ENCODE measurements at regions not wholly inside any gene's neighbourhood (a gene's known extent, or its start where the extent isn't known, plus 50 kb on each side); places are given as distances from the start of the nearest gene placed in this dataset.

DNA sequence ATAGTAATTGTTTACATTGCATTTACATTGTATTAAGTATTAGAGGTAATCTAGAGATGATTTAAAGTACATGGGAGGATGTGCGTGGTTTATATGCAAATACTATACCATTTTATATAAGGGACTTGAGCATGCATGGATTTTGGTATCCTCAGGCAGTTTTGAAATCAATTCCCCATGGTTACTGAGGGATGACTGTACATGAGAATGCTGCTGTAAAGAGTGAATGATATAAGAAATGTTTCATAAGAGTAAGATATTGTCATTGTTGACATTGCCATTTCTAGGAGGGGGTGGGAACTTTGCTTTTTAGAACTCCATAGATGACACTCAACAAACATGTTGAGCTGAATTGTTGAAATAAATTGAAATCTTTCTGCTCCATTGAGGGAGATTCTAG is 185.0 kb downstream of the SEMA6A start:
- DNase-seq (ENCODE audit: low spot score), result no peak

DNA sequence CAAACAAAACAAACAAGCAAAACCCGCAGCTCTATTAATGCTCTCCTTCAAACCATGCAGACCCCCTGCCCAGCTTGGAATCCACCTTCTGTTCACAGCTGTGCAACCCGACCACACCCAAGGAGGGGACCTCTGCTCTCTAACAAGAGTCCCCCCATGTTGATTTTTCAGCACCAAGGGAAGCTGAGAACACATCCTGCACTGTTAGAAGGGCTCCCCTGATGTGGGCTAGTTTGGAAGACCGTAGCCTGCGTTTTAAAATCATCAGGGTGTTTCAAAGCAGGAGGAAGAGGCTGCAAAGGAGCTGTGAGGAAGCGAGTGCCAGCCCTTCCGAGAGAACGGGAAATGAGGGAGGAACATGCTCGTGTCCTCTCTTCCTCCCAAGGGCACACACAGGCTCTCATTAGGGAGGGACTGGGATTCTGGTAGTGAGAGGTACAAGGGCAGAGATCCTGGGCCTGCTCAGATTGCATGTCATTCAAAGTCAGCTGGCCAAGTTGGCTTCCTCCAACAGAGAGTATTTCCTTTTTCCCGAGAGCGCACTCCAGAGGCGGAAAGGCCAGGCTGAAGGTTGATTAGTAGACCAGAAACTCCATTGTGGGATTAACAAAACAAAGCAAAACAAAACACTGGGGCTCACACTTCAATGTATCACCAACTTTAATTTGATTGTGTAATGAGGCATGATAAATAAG is 185.9 kb downstream of the SEMA6A start:
- no peak for DNase-seq (ENCODE audit: low spot score)

DNA sequence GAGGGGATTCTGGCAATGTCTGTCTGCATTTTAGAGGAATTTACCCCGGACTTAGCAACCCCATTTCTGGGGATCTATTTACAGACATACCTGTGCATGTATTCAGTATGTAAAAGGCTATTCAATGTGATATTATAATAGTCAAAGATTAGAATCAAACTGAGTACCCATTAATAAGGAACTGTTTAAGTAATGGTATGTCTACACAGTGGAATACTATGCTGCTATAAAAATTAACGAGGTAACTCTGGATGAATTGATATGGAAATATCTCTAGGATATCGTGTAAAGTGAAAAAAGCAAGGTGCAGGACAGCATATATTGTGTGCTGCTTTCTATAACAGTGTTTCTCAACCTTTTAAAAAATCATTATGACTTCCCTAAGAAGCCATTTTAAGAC is 186.9 kb downstream of the SEMA6A start:
- DNase-seq (ENCODE audit: low spot score), result no peak

DNA sequence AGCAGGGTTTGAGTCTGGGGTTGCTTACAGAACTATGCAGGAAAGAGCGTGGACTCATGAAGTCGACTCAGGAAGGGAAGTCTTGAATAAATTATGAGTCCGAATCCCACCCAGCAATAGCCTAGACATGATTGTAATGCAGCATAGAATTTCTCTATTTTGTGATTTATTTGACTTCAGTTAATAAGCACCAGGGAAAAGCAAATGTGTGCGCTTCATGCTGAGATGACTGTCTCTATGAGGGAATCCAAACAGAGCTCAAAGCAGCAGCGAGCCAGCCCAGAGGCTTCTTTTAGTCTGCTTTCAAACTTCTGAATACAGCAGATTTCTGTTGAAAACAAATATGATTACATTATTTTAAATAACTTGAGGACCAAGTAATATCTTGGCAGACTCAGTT is 188.0 kb downstream of the SEMA6A start:
- DNase-seq (ENCODE audit: low spot score), result no peak

DNA sequence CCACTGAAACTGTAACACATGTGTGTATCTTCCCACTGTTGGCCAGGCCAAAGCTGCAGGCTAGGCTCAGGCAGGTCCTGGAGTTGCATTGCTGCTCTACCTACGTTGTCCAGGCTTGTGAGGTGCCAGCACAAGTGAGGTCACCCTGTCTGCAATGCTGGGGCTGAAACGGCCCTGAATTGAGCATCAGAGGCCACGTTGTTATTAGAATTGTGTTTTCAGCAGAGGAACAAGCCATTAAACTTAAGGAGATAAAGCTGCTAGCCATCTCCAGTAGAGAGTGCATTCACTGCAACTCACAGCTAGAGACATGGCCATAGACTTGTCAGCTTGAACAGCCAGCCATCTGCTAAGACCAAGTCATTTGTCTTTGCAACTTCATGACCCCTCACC is 191.8 kb downstream of the SEMA6A start:
- no peak for DNase-seq (ENCODE audit: low spot score)

DNA sequence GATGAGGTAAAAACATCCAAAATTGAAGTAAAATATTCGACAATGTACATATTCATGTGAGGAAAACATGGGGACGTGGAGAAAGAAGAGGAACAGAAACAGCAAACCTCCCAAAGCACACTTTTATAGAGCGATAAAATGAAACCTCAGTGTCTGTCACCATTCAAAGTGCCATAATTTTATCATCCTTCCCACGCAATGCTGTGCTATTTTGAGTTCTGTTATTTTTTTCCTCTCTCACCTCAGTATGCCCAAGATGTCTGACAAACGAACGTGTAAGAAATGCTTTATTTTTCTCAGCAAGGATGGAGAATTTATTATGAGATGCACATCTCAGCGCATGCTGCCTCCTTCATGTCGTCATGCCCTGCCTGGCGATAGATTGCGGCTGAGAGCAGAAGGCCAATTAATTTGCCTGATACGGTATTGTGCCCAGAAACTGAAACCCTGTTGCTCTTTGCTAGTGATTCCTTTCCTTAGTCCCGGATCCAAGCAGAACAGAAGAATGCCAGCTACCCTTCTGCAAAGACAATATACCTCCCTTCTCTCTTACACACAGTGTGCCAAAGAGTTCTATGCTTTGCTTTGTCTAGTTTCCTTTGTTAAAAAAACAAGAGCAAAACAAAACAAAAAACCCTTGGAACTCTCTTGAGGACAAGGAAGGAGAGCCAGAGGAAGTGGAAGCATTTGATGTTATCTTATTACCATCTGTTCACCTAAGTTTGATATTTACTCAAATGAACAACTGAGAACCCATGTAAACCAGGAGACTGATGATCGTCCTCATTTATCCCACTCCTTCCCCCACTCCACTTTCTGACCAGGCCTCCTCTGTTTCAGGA is 192.4 kb downstream of the SEMA6A start:
- no peak for DNase-seq (ENCODE audit: low spot score)

DNA sequence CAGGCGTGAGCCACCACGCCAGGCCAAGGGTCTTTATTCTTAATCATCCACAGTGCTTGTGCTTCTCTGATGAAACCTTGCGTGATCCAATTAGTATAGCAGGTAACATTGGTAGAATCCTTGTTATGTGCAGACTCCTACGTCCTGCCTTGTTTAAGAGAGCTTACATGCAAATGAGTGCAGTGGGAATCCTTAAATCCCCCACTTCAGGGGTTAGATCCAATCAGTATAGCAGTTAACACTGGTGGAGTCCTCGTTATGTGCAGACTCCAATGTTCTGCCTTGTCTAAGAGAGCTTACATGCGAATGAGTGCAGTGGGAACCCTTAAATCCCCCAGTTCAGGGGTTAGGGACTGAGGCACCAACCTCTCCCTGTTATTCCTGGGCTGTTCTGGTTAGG is 193.4 kb downstream of the SEMA6A start:
- DNase-seq (ENCODE audit: low spot score), result no peak

DNA sequence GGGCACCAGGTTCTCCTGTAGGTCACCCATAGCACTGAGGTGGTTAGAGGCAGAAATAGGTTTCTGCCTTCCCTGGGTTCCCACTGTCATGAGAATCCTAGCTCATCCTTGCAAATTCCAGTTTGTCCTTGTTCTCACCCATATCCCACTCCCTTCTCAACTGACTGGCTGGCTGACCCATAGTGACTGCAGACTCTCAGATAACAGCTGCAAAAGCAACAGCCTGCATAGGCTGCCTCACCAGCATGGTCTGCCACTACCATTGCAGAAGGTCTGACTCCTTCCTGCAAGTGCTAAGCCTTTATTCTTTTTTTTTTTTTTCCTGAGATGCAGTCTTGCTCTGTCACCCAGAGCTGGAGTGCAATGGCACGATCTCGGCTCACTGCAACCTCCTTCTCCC is 194.0 kb downstream of the SEMA6A start:
- no peak for DNase-seq (ENCODE audit: low spot score)

DNA sequence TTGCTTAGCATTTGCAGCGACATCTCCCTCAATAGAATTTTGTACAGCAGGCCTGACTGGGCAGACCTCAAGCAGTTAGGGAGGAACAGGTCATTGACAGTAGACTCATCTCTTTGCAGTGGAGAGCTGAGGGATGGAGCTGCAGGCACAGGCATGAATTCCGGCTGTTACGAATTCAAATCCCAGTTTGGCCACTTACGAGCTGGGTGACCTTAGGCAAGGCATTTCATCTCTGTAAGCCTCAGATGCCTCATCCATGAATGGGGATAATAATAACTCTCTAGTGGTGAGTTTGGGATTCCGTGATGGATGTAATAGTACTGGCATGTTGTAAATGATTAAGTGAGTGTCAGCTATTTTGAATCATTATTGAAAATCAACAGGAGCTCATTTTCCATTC is 195.3 kb downstream of the SEMA6A start:
- DNase-seq (ENCODE audit: low spot score), result no peak

DNA sequence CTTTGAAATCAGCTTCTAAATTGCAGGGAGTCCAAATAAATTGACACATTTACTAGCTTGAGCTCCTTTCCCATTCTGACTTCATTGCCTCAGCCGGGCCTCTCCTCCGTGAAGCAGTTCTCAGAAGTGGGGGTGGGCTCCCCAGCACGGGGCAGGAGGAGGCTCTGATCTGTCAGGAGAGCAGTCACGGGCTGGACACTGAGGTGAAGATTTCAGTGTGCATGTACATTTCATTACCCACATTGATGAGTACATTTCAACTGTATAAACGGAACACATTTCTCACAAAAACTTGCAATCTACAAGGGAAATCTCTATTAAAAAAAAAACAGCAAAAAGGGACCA is 195.9 kb downstream of the SEMA6A start:
- no peak for DNase-seq (ENCODE audit: low spot score)

DNA sequence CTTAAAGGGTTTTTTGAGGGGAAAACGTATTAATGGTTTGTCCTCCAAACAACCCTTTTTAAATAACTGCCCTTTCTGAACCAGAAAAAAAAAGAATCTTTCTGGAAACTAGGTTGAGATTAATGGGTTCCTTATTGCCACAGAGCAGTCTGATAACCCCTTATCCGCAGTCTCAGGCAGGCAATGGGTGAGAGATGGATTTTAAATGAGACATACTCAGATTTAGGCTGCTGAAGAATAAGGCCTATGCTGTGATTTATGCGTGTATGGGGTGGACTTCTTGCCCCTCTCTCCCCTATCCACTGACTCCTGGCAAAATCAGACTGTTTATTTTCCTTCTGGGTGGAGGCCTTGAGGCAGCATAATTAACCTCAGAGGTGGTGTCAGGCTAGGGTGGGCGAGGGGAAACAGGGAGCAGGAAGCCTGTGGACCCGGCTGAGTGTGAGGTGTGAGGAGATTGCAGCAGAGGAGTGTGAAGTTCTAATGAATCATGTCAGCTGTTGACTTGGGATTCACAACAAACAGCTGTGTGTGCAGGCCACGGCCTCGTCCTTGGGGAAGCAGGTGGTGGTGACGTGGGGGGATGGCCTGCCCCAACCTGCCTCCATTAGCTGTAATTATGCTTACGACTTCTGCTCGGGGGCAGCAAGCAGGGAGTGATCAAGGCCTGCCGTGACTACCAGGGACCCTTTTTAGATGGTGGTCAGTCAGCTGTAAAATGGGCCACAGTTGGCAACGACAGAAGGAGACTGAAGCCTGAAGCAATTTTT is 196.4 kb downstream of the SEMA6A start:
- no peak for DNase-seq (ENCODE audit: low spot score)

DNA sequence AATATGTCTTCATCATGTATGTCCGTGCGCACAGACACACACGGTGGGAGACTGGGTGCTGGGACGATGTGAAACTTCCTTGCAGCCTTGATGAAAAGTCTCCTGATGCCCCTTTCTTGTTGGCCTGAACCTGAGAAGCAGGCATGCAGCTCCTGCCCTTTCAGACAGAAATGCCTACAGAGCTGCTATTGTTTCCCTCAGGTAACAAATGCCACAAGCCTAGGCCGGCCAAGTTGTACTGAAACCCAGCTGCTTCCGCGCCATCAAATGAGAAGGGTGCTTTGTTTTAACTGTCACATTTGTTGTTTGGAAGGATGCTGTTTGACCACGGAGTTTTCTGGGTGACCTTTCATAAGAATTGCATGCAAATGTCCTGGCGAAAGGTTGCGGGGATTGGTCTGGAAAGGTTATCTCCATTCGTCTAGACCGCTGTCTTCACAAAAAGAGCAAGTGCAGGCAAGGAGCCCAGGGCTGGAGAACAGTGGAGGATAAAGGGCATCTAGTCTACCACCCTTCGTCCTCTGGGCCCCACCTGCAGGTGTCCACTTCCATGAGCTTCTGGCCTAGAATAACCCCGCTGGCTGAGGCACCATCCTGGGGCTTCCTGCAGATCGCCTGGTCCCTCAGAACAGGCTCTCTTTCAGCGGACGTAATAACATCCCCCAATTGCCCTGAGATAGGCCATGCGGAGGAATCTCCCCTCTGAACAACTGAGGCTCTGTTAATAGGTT is 197.2 kb downstream of the SEMA6A start:
- no peak for DNase-seq (ENCODE audit: low spot score)

DNA sequence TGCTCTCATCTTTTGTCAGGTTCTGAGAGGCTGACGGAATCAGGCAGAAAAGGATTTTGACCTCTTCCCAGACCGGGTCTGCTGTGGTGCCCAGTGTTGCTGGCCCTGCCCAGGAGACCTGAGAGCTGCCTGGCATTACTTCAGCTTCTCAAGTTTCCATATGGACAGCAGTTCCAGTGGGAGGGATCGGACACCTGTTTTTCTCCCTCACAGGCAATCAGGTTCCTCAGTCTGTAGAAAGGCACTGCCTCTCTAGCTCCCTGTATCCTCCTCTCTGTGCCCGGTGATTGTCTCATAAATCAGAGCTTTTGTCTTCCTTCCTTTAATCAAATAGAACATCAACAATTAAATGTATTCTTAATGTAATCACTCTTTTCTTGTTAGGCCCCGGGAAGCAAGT is 198.7 kb downstream of the SEMA6A start:
- no peak for DNase-seq (ENCODE audit: low spot score)

DNA sequence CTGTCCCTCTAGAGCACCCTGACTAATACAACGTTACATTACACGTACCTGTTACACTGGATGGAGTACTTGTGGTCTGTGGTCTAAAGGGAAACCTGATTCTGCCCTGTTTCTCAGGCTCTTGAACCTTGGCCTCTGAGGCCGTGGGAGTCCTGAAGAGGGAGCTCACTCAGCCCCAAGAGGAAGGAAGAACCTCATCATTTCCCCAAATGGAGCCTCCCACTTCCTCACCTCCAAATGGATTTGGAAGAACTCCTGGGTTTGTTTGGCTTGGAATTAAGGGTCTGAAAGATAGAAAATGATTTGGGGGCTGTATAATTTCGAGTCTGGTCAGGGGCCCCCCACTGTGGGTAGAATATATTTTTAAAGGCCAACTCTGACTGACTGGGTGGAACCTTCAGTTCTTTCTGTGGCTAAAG is 200.2 kb downstream of the SEMA6A start:
- DNase-seq (ENCODE audit: low spot score), result no peak

DNA sequence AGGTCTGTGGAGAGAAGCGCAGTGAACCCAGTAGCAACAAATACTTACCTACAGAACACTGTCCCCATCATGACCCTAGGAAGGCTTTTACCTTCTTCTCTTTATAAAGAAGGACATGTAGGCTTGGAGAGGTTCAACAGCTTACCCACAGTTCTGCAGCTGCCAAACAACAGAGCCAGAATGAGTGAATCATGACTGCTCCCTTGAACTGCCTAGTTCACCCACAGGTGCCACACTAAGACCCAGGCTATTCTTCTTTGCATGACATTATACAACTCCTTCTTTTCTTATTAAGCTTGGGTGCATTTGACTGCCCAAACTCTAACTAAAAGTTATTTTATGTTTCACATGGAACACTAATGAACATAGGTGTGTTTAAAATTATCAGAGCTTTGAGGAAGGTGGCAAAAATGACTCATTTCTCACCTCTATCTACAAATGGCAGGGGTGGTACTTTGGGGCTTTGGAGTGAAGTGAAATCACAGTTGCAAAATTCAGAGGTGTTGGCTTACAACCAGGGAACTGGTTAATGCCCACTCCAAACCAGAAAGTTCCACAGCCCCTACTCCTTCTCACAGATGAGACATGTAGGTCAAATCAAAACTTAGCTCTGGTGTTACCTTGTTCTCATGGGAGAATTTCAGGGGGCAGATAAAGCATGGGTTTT is 201.6 kb downstream of the SEMA6A start:
- no peak for DNase-seq (ENCODE audit: low spot score)

DNA sequence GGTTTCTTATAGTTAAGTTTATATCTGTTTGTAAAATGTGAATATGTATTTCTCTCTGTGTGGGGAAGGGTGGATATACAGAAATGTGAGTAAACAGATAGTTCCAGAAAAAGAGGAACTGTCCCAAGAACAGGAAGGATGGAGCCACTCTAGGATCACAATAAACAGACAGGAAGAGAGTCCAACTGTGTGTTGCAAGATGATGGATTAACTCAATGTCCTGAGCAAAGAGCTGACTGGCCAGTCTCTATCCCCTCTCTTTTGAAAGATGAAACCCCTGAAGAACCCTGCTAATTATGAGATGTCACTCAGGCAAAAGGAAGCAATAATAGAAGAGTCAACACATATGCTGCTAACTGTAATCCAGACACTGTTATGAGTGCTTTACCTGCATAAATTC is 202.7 kb downstream of the SEMA6A start:
- no peak for DNase-seq (ENCODE audit: low spot score)

DNA sequence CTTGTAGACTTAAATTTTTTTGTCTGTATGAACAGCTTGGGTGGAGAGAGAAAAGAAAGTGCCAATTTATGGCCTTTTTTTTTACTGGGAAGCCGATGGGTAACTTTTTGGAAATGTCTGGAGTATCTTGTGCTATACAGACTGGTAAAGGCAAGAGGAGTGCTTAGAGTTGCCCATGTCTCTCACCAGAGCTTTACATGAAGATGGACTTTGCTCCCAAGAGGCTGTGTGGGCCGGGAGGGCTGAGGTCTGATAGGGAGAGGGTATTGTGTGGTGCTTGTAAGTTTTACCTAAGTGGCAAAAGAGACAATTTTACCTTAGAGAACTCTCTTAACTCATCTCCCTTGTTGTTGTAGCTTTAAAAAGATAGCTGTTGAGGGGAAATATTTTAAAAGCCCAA is 203.2 kb downstream of the SEMA6A start:
- no peak for DNase-seq (ENCODE audit: low spot score)

DNA sequence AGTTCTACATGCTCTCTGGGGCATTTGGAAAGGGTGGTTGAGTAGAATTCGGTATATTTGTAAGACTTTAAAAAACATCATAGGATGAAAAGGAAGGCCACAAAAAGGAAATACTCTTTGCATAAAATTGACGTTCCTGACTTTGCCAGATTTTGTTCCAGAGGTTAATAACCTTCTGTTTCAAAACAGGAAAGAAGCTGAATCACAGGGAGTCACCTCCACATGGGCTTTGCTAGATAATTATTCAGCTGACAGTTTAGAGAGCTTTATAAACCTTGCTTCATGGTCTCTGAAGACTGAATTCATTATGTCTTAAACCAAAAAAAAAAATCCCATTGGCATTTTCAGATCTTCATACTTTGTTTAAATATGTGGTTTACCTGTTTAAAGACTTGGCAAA is 203.7 kb downstream of the SEMA6A start:
- DNase-seq (ENCODE audit: low spot score), result no peak

DNA sequence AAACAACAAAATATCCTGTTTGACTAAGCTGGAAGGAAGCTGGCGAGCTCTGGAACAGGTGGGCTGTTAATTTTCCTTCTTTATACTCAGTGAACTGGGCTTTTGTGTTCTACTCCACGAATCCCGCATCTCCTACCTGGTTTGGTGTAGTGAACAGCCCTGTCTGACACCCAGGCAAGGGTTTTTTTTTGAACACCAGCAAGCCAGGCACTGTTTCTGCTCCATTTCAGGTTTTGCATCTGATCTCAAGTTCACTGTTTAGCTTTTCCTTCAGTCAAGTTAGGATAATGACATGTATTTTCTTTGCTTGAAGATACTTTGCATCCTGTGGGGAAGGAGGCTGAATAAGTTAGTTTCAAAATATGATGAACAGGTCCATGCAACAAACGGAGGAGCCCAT is 204.5 kb downstream of the SEMA6A start:
- DNase-seq (ENCODE audit: low spot score), result no peak

DNA sequence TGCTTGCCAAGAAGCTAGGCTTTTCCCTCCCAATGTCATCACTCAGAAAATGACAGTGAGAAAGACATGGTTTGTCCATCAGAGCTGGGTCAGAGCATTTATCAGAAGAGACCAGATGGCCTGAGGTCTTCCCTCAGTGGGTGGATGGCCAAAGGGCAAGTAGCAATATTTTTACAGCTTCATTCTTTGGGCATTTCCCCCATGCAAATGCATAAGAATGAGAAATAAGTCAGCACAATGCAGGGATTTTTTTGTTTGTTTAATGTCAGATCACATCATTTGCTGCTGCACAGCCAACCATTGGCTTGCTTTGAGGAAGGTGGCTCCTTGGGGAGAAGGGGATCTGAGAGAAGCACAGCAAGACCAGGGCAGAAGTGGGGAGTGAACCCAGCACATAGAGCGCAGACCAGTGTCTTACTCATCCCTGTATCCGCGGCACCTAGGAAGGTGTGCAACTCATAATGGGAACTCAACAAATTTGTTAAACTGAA is 209.6 kb downstream of the SEMA6A start:
- DNase-seq (ENCODE audit: low spot score), result no peak

DNA sequence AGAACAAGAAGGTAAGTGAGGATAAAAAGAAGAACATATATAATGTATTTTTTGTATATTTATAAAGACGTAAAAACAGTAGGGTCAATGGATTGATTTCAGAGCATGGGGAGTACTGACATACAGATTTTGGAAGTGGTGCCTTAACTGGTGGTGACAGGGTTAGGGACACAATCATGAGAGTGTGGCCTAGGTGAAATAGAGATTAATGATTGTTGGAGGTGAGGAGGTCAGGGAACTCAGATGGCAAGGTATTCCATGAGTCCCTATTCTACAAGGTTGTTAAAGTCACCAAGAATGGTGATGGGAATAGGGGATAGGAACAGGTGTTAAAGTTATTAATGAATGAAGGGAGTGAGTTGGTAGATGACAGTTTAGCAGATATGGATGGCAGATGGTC is 210.8 kb downstream of the SEMA6A start:
- no peak for DNase-seq (ENCODE audit: low spot score)
